K562 (cell line): ENCODE measurements at regions not wholly inside any gene's neighbourhood (a gene's known extent, or its start where the extent isn't known, plus 50 kb on each side); places are given as distances from the start of the nearest gene placed in this dataset.
A peak's percentile ranks its signal among the peaks of the same experiment; 100 is the strongest.

Experiments used
- ATAC-seq: fragments of 200-7000 bp; cut with Tn5 transposase; 3 replicates; pipeline ENCODE4 v1.9.1; 2020; ENCODE audit warnings: moderate library complexity
- BruUV-seq: library from RNA; stranded (reverse); fragments of 400-500 nt; replicated peaks from 2 replicates; lab custom pipeline; 2021; lab: Mats Ljungman, UMichigan
- CTCF ChIA-PET: fragments of 300-600 bp; formaldehyde crosslinking; extraction: SDS; loops from one replicate; lab custom pipeline; 2021; ENCODE audit warnings: low intra/inter-chr PET ratio; lab: Yijun Ruan, JAX
- POLR2A ChIA-PET: fragments of 300-600, 350-650 bp; sonication (Branson Sonifier 250); formaldehyde crosslinking; extraction: SDS; loops from one replicate; lab custom pipeline; 2021; ENCODE audit warnings: antibody characterized with exemption, inconsistent platforms; lab: Yijun Ruan, JAX
- DNase-seq, 4 experiments: peaks; one replicate each; pipeline versions ENCODE4 v3.0.0 to v3.0.0-alpha.2; 2011 to 2018; ENCODE audit warnings: low spot score in 3 of 4, mixed read lengths in 3 of 4; ENCODE audit errors: extremely low read depth in 1 of 4
- FAIRE-seq: peaks from 2 replicates; lab custom pipeline; 2011; peaks lifted over from hg19 to GRCh38; lab: Jason Lieb, UNC
- H2AFZ ChIP-seq: 2 replicates; pipeline ENCODE4 v1.6.0; 2011; ENCODE audit warnings: low read depth, low read length, control low read depth, inconsistent platforms
- H3K27ac ChIP-seq: fragments of 200-600 bp; 3 replicates; pipeline ENCODE4 v1.8.0; 2011; ENCODE audit warnings: low read depth, mild to moderate bottlenecking, control low read depth, inconsistent platforms, low read length, moderate library complexity, mixed read lengths; ENCODE audit errors: extremely low read depth
- H3K27me3 ChIP-seq, 2 experiments: fragments of 300-600 bp in 1 of 2; 2 replicates in 1 of 2; 3 replicates in 1 of 2; pipeline versions ENCODE4 v1.6.0 to v1.8.0; 2011; ENCODE audit warnings: inconsistent platforms in 2 of 2, low read length in 2 of 2, mild to moderate bottlenecking in 1 of 2, mixed read lengths in 1 of 2, moderate library complexity in 1 of 2; ENCODE audit not compliant: control insufficient read depth in 2 of 2, insufficient read depth in 2 of 2
- H3K36me3 ChIP-seq: fragments of 300-600 bp; 3 replicates; pipeline ENCODE4 v1.8.0; 2011; ENCODE audit warnings: mild to moderate bottlenecking, low read length, inconsistent platforms; ENCODE audit not compliant: control insufficient read depth, insufficient read depth
- H3K4me1 ChIP-seq, 2 experiments: fragments of 200-600 bp in 1 of 2; replicated peaks in 1 of 2; 2 replicates in 1 of 2; 3 replicates in 1 of 2; pipeline versions ENCODE4 v1.5.1 to v1.8.0; 2011; ENCODE audit warnings: inconsistent platforms in 2 of 2, low read length in 2 of 2, mild to moderate bottlenecking in 1 of 2, mixed read lengths in 1 of 2, moderate library complexity in 1 of 2; ENCODE audit not compliant: control insufficient read depth in 2 of 2, insufficient read depth in 2 of 2
- H3K4me2 ChIP-seq: 2 replicates; pipeline ENCODE4 v1.6.1; 2011; ENCODE audit warnings: low read length, control low read depth, inconsistent platforms, mixed read lengths; ENCODE audit not compliant: insufficient read depth
- H3K4me3 ChIP-seq: fragments of 200-600 bp; sonication (generic), shearing (Covaris generic); 2 replicates; pipeline ENCODE4 v1.5.1; 2016; ENCODE audit warnings: control low read depth, inconsistent platforms
- H3K79me2 ChIP-seq: fragments of 200-600 bp; 3 replicates; pipeline ENCODE4 v1.8.0; 2011; ENCODE audit warnings: low read length, inconsistent platforms; ENCODE audit not compliant: control insufficient read depth, insufficient read depth
- H3K9ac ChIP-seq, 2 experiments: 2 replicates each; pipeline versions ENCODE4 v1.6.0 to v1.6.1; 2011; ENCODE audit warnings: low read depth in 2 of 2, low read length in 2 of 2, control low read depth in 1 of 2, inconsistent platforms in 1 of 2, mild to moderate bottlenecking in 1 of 2, mixed read lengths in 1 of 2; ENCODE audit not compliant: insufficient read depth in 1 of 2
- H3K9me1 ChIP-seq: one replicate; pipeline ENCODE4 v1.6.0; 2011; ENCODE audit warnings: inconsistent platforms, mild to moderate bottlenecking, low read length, moderate library complexity; ENCODE audit not compliant: control insufficient read depth, insufficient read depth
- H3K9me3 ChIP-seq: replicated peaks from 2 replicates; pipeline ENCODE4 v1.5.1; 2011; ENCODE audit warnings: low read depth, low read length, inconsistent platforms; ENCODE audit not compliant: control insufficient read depth, insufficient read depth
- H4K20me1 ChIP-seq: replicated peaks from 2 replicates; pipeline ENCODE4 v1.6.1; 2011; ENCODE audit warnings: low read length, inconsistent platforms, mixed read lengths; ENCODE audit not compliant: control insufficient read depth, insufficient read depth
- CBFA2T2 ChIP-seq: fragments of 450-650 bp; conservative IDR thresholded peaks from 2 replicates; pipeline ENCODE4 v1.6.1; 2017; ENCODE audit warnings: mild to moderate bottlenecking
- CCAR2 ChIP-seq: fragments of 200-400 bp; formaldehyde crosslinking; IDR thresholded peaks from 2 replicates; pipeline ENCODE4 v1.6.1; 2017; ENCODE audit warnings: mild to moderate bottlenecking, low read depth, low read length
- POU5F1 ChIP-seq: fragments of 150-350 bp; IDR thresholded peaks from 2 replicates; pipeline ENCODE4 v1.6.1; 2014; ENCODE audit warnings: borderline replicate concordance, low read length, low read depth, mild to moderate bottlenecking; ENCODE audit not compliant: partially characterized antibody
- RAD21 ChIP-seq, 2 experiments: fragments of 250-450 bp in 1 of 2; fragments of 450-650 bp in 1 of 2; sonication (Bioruptor Pico) in 1 of 2; formaldehyde crosslinking in 1 of 2; IDR thresholded peaks in 1 of 2; conservative IDR thresholded peaks in 1 of 2; 2 replicates each; pipeline versions ENCODE4 v1.4.0 to v1.8.0; 2020 to 2022; ENCODE audit warnings: mild to moderate bottlenecking in 2 of 2, moderate library complexity in 1 of 2
- SP2 ChIP-seq: IDR thresholded peaks from 2 replicates; pipeline ENCODE4 v1.6.1; 2011; ENCODE audit warnings: mild to moderate bottlenecking, low read depth, low read length, moderate library complexity; ENCODE audit not compliant: poor library complexity, severe bottlenecking; ENCODE audit errors: extremely low read depth
- WGBS: fragments of 100-300 bp; shearing (Covaris generic); methylation state at CpG from one replicate; pipeline ENCODE4 v1.1.6; 2016; ENCODE audit warnings: low coverage, mixed read lengths; ENCODE audit not compliant: insufficient coverage; ENCODE audit errors: missing lambda C conversion rate; 5-methylcytosine and 5-hydroxymethylcytosine counted together
- in situ Hi-C: fragments of 300-500 bp; cut with MboI; formaldehyde crosslinking; loops from 4 replicates; pipeline ENCODE4 v1.15.0; 2018; ENCODE audit warnings: inconsistent platforms, mixed read lengths
- intact Hi-C: fragments of 100-400 bp; cut with micrococcal nuclease; formaldehyde crosslinking; loops from 2 replicates; pipeline ENCODE4 v1.14.2; 2022
- TF ChIP-seq, protein P1 (sequence below), 2 experiments: IDR thresholded peaks; 2 replicates each; pipeline ENCODE4 v1.6.1; 2012; ENCODE audit warnings: improper control_type of control experiment in 2 of 2, low read depth in 2 of 2, low read length in 2 of 2, borderline replicate concordance in 1 of 2
- TF ChIP-seq, protein P2 (sequence below): fragments of 200-400 bp; formaldehyde crosslinking; IDR thresholded peaks from 2 replicates; pipeline ENCODE4 v1.6.1; 2017; ENCODE audit warnings: mild to moderate bottlenecking, low read depth, low read length, moderate library complexity
- TF ChIP-seq, protein P3 (sequence below), 2 experiments: IDR thresholded peaks in 1 of 2; conservative IDR thresholded peaks in 1 of 2; 2 replicates each; pipeline ENCODE4 v1.6.1; 2016; ENCODE audit warnings: low read depth in 2 of 2, mild to moderate bottlenecking in 1 of 2, missing compliant biosample characterization in 1 of 2, missing genetic modification characterization in 1 of 2, moderate library complexity in 1 of 2

DNA sequence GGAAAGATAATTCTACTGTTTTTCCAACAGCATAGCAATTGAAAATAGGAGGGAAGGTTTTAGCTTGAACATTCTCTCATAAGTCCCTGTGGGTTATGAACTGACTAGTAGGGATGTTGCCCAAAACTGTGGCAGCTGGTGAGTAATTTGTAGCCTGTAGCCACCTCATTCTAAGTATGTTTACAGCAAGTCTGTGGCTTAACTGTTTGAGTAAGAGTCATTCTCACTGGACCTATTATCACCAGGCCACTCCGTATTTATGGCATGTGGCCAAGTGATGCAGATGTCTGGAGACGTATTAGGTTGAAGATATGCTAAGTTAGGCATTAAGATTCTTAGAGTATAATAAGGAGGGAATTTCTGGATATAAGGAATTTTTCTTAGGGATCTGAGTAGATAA, 458.3 kb downstream of the ETNK1 start (continued):
- TF ChIP-seq, protein P1, sequence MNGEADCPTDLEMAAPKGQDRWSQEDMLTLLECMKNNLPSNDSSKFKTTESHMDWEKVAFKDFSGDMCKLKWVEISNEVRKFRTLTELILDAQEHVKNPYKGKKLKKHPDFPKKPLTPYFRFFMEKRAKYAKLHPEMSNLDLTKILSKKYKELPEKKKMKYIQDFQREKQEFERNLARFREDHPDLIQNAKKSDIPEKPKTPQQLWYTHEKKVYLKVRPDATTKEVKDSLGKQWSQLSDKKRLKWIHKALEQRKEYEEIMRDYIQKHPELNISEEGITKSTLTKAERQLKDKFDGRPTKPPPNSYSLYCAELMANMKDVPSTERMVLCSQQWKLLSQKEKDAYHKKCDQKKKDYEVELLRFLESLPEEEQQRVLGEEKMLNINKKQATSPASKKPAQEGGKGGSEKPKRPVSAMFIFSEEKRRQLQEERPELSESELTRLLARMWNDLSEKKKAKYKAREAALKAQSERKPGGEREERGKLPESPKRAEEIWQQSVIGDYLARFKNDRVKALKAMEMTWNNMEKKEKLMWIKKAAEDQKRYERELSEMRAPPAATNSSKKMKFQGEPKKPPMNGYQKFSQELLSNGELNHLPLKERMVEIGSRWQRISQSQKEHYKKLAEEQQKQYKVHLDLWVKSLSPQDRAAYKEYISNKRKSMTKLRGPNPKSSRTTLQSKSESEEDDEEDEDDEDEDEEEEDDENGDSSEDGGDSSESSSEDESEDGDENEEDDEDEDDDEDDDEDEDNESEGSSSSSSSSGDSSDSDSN (IDR thresholded peaks at IDR 0.05; ENCODE audit: borderline replicate concordance in 1 of 2, low read depth in 2 of 2, low read length in 2 of 2), result no peak
- TF ChIP-seq SP2, result no peak
- TF ChIP-seq, protein P2, sequence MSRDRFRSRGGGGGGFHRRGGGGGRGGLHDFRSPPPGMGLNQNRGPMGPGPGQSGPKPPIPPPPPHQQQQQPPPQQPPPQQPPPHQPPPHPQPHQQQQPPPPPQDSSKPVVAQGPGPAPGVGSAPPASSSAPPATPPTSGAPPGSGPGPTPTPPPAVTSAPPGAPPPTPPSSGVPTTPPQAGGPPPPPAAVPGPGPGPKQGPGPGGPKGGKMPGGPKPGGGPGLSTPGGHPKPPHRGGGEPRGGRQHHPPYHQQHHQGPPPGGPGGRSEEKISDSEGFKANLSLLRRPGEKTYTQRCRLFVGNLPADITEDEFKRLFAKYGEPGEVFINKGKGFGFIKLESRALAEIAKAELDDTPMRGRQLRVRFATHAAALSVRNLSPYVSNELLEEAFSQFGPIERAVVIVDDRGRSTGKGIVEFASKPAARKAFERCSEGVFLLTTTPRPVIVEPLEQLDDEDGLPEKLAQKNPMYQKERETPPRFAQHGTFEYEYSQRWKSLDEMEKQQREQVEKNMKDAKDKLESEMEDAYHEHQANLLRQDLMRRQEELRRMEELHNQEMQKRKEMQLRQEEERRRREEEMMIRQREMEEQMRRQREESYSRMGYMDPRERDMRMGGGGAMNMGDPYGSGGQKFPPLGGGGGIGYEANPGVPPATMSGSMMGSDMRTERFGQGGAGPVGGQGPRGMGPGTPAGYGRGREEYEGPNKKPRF, result no peak

DNA sequence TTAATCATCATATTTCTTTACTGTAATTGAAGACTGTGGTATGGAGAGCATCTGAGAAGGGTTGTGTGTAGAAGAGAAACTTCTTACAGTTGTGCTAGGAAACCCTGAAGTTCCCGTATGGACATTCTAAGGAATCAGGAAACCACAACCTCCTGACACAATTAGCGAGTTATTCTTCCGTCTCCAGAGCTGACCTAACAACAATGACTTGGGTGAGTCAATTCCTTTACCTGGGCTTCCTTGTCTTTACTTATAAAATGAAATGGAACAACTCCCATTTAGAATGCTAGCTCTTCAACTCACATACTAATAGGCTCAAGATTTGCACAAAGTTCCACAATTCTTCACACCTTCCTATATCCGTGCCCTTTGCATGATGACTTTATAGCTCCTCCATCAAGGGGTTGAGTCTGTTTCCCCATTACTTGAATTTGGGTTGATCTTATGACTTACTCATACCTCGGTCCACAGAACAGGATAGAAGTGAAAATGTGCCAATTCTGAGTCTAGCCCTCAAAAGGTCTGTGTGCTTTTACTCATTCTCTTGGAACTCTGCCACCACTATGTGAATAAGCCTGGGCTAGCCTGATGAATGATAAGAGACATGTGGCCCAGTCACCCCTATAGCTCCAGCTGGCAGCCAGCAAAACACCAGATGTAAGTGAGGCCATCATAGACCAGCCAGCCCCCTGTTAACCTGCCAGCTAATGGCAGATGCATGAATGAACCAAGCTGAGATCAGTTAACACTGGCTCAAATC, 459.4 kb downstream of the ETNK1 start:
- Histone ChIP-seq H3K36me3 (no peaks in the 10 kb centered on the region), H3K9me1 (no peaks in the 10 kb centered on the region), H3K27ac (no peak overlapping the region), H2AFZ (no peak overlapping the region), H3K4me3 (no peak overlapping the region), H3K79me2 (no peaks in the 10 kb centered on the region), H3K4me2 (no peak overlapping the region), H3K4me1 (peaks cover 0 to 2% of the 10 kb centered on the region in 2 experiments; a peak in 1 of 5 replicates), H4K20me1 (no peaks in the 10 kb centered on the region), H3K27me3 (no peaks in the 10 kb centered on the region), H3K9ac (no peak overlapping the region), H3K9me3 (no peaks in the 10 kb centered on the region)
- ATAC-seq (peak; percentile 38; the same call in 1 of the 3 replicates), FAIRE-seq (no peak), DNase-seq (peak in 3 of 4 experiments; percentile 8 to 49 (median 17))
- BruUV-seq, result no TSS peak
- ChIA-PET CTCF (no interaction called here), POLR2A (interaction anchor here (0.5 to 0.6 kb wide), 2 partner anchors 16 to 1233 kb away, joined by 3 read pairs; no protein-coding TSS in a partner anchor)
- intact Hi-C loops, result no loop called here
- WGBS, result 21% methylated on average over 5 of the region's 5 CpGs
- in situ Hi-C loops, result no loop called here
- no peak for TF ChIP-seq CCAR2
- TF ChIP-seq, protein P3, sequence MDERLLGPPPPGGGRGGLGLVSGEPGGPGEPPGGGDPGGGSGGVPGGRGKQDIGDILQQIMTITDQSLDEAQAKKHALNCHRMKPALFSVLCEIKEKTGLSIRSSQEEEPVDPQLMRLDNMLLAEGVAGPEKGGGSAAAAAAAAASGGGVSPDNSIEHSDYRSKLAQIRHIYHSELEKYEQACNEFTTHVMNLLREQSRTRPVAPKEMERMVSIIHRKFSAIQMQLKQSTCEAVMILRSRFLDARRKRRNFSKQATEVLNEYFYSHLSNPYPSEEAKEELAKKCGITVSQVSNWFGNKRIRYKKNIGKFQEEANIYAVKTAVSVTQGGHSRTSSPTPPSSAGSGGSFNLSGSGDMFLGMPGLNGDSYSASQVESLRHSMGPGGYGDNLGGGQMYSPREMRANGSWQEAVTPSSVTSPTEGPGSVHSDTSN (CRISPR knock-in tag; IDR thresholded peaks at IDR 0.05; ENCODE audit: low read depth), result no peak
- TF ChIP-seq, protein P3 (tag; conservative IDR thresholded peaks at IDR 0.05; ENCODE audit: low read depth), result no peak
- TF ChIP-seq RAD21 (CRISPR knock-in tag; conservative IDR thresholded peaks at IDR 0.05 in 1 of 2, IDR thresholded peaks at IDR 0.05 in 1 of 2), result no peak
- no peak for TF ChIP-seq POU5F1
- peak; percentile 49 for TF ChIP-seq CBFA2T2
